Tibial nerve (tissue), 3 donors: ENCODE measurements at regions not wholly inside any gene's neighbourhood (a gene's known extent, or its start where the extent isn't known, plus 50 kb on each side); places are given as distances from the start of the nearest gene placed in this dataset.

Source experiments
- CTCF ChIP-seq, 5 experiments: fragments of 200-600 bp in 3 of 5; fragments of 450-650 bp in 2 of 5; sonication (generic) in 3 of 5; IDR thresholded peaks; one replicate each; pipeline ENCODE4 v1.5.1; 2016 to 2019; ENCODE audit warnings: antibody characterized with exemption in 5 of 5, mild to moderate bottlenecking in 3 of 5, moderate library complexity in 2 of 5
- POLR2A ChIP-seq, 2 donors: fragments of 450-650 bp; IDR thresholded peaks; one replicate each; pipeline ENCODE4 v1.6.1; 2017; ENCODE audit warnings: antibody characterized with exemption in 2 of 2, mild to moderate bottlenecking in 2 of 2, moderate library complexity in 2 of 2

GRCh38 chr6:167645368-167645767 lies 181.3 kb upstream of the AFDN start:
- TF ChIP-seq CTCF (IDR thresholded peaks at IDR 0.05) (no peak), POLR2A (IDR thresholded peaks at IDR 0.05) (no peak)
